NT2/D1 (cell line): ENCODE measurements at regions not wholly inside any gene's neighbourhood (a gene's known extent, or its start where the extent isn't known, plus 50 kb on each side); places are given as distances from the start of the nearest gene placed in this dataset.

ENCODE experiments used
- YY1 ChIP-seq: IDR thresholded peaks from 2 replicates; pipeline ENCODE4 v1.6.1; 2011; ENCODE audit not compliant: insufficient read length, insufficient read depth
- ZNF274 ChIP-seq: IDR thresholded peaks from 2 replicates; pipeline ENCODE4 v1.6.1; 2011; ENCODE audit warnings: mild to moderate bottlenecking, low read depth, low read length

GRCh38 chr13:21798181-21798580 is 127.3 kb downstream of the FGF9 start:
- TF ChIP-seq YY1 (no peak), ZNF274 (no peak)
